ENCODE measurements at regions not wholly inside any gene's neighbourhood (a gene's known extent, or its start where the extent isn't known, plus 50 kb on each side); places are given as distances from the start of the nearest gene placed in this dataset.
A peak's percentile ranks its signal among the peaks of the same experiment; 100 is the strongest.

- Histone ChIP-seq H3K23me2 (ENCODE audit: low read depth, low read length) (no peaks in the 10 kb centered on the region), H3K27me3 (replicated peaks in 1 of 4; ENCODE audit: control insufficient read depth in 3 of 4, extremely low read depth in 1 of 4, insufficient read depth in 3 of 4, low read length in 3 of 4) (no peaks in the 10 kb centered on the region), H3K23ac (ENCODE audit: insufficient read length) (no peak overlapping the region), H4K91ac (replicated peaks; ENCODE audit: insufficient read length, low read length) (no peak overlapping the region), H2BK12ac (ENCODE audit: low read depth, low read length) (no peak overlapping the region), H3K27ac (ENCODE audit: low read depth, low read length) (no peak overlapping the region), H3K79me2 (ENCODE audit: control insufficient read depth in 1 of 2, insufficient read depth in 2 of 2, low read length in 2 of 2) (no peaks in the 10 kb centered on the region), H3K79me1 (ENCODE audit: low read depth, low read length) (no peaks in the 10 kb centered on the region), H2BK20ac (ENCODE audit: low read length) (no peak overlapping the region), H3K14ac (ENCODE audit: insufficient read length) (no peak overlapping the region), H3K9ac (replicated peaks in 1 of 4; ENCODE audit: extremely low read depth in 1 of 4, low read depth in 3 of 4, low read length in 3 of 4) (no peak overlapping the region), H2BK5ac (ENCODE audit: low read depth, low read length) (no peak overlapping the region), H2BK120ac (replicated peaks; ENCODE audit: low read depth, low read length) (no peak overlapping the region), H3K4me1 (replicated peaks in 1 of 4; ENCODE audit: control insufficient read depth in 3 of 4, insufficient read depth in 4 of 4, low read length in 3 of 4) (no peaks in the 10 kb centered on the region), H2BK15ac (ENCODE audit: low read length) (no peak overlapping the region), H2AK5ac (ENCODE audit: low read depth, low read length) (no peak overlapping the region), H3K36me3 (ENCODE audit: control insufficient read depth in 2 of 4, insufficient read depth in 4 of 4, low read length in 3 of 4) (no peaks in the 10 kb centered on the region), H3K4ac (replicated peaks; ENCODE audit: insufficient read length, low read depth, low read length) (no peak overlapping the region), H2AFZ (ENCODE audit: low read length) (peak overlapping the region; percentile 72; the same call in 1 of the 2 replicates), H4K5ac (ENCODE audit: insufficient read length, low read depth, low read length) (no peak overlapping the region), H3K4me3 (ENCODE audit: extremely low read depth in 1 of 4, insufficient read depth in 2 of 4, low read depth in 3 of 4, low read length in 4 of 4) (no peak overlapping the region), H3K9me3 (ENCODE audit: insufficient read depth in 2 of 2, low read depth in 1 of 2, low read length in 1 of 2) (no peaks in the 10 kb centered on the region), H3K4me2 (ENCODE audit: insufficient read depth in 1 of 2, low read depth in 2 of 2, low read length in 2 of 2) (no peak overlapping the region), H3K18ac (ENCODE audit: extremely low read depth, low read length) (no peak overlapping the region), H4K8ac (ENCODE audit: extremely low read depth, insufficient read depth, low read length) (no peak overlapping the region), H3K56ac (replicated peaks; ENCODE audit: insufficient read length, low read depth, low read length) (no peak overlapping the region), H4K20me1 (replicated peaks in 1 of 2; ENCODE audit: control insufficient read depth in 1 of 2, insufficient read depth in 2 of 2, low read length in 2 of 2) (no peaks in the 10 kb centered on the region)
- DNase-seq (ENCODE audit: low read depth in 1 of 2, low spot score in 2 of 2) (no peak), FAIRE-seq (no peak)
- WGBS, 2 experiments (ENCODE audit: extremely low coverage in 1 of 2, insufficient coverage in 1 of 2, insufficient read length in 1 of 2, insufficient replicate concordance in 2 of 2, low coverage in 1 of 2, low lambda C conversion rate in 2 of 2, missing lambda C conversion rate in 1 of 2) = 89% methylated on average over 4 of the region's 4 CpGs; no CpG with 5 or more reads in 1 of the 2 experiments
- POLR2A ChIA-PET (ENCODE audit: partially characterized antibody) = no interaction called here
- CTCF ChIA-PET (ENCODE audit: partially characterized antibody) = interaction anchor here (0.6 kb wide), 1 partner anchor 1633 kb away, joined by 3 read pairs; no protein-coding TSS in a partner anchor
- no peak for TF ChIP-seq RNF2 (IDR thresholded peaks at IDR 0.05; ENCODE audit: borderline replicate concordance, low read depth, low read length, missing control alignments, poor library complexity, severe bottlenecking)
- TF ChIP-seq POLR2AphosphoS5 (IDR thresholded peaks at IDR 0.05; ENCODE audit: low read depth, low read length) = no peak
- TF ChIP-seq POLR2A (IDR thresholded peaks at IDR 0.05; ENCODE audit: control extremely low read depth in 1 of 2, low read depth in 2 of 2, low read length in 2 of 2) = no peak
- no peak for TF ChIP-seq BCL11A (IDR thresholded peaks at IDR 0.05; ENCODE audit: low read depth in 2 of 2, low read length in 2 of 2)
- no peak for TF ChIP-seq EP300 (IDR thresholded peaks at IDR 0.05; ENCODE audit: borderline replicate concordance in 1 of 2, low read depth in 2 of 2, low read length in 2 of 2)
- TF ChIP-seq GABPA (IDR thresholded peaks at IDR 0.05; ENCODE audit: borderline replicate concordance, insufficient read depth, low read length) = no peak
- no peak for TF ChIP-seq KDM4A (IDR thresholded peaks at IDR 0.05; ENCODE audit: low read depth, low read length, severe bottlenecking)
- TF ChIP-seq TBP (IDR thresholded peaks at IDR 0.05; ENCODE audit: low read depth, low read length) = no peak
- TF ChIP-seq CHD2 (IDR thresholded peaks at IDR 0.05; ENCODE audit: low read length) = no peak
- TF ChIP-seq CBX8 (IDR thresholded peaks at IDR 0.05; ENCODE audit: borderline replicate concordance, low read depth, low read length) = no peak
- TF ChIP-seq SRF (IDR thresholded peaks at IDR 0.05; ENCODE audit: low read depth, low read length) = no peak
- no peak for TF ChIP-seq CTBP2 (IDR thresholded peaks at IDR 0.05; ENCODE audit: borderline replicate concordance, insufficient read depth, insufficient read length, low read length)
- no peak for TF ChIP-seq ATF2 (IDR thresholded peaks at IDR 0.05; ENCODE audit: low read length)
These were observed 55.4 kb upstream of the CDC14C start for GRCh38 chr7:48868916-48869315.
